ENCODE measurements at regions not wholly inside any gene's neighbourhood (a gene's known extent, or its start where the extent isn't known, plus 50 kb on each side); places are given as distances from the start of the nearest gene placed in this dataset.

DNA sequence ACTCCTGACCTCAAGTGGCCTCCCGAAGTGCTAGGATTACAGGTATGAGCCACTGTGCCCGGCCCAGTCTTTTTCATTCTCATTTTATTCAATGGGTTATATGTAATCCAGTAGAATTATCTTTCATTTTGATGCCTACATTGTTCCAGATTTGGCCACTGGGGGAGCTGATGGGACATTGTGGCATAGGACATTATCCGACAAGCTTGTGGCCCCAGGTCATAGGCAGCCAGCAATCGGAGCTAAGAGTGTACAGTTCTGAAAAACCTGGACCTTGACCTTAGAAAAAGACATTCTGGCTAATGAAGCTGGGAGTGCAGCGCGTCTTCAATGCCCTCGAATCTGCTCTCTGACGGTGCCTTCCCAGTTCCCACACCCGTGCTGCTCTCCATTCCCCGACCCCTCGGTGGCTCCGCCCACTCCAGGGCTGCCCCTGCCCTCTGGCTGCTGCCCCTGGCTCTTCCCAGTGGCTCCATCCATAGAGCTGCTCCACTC lies 108.7 kb downstream of the TEX29 start:
- Histone ChIP-seq H3K9ac (ENCODE audit: low read length) (no peak overlapping the region), H3K4me3 (ENCODE audit: low read length) (no peak overlapping the region), H2AFZ (ENCODE audit: low read depth, low read length) (no peak overlapping the region), H3K9me3 (ENCODE audit: low read length) (no peaks in the 10 kb centered on the region), H3K27ac (ENCODE audit: low read length) (no peak overlapping the region), H4K20me1 (ENCODE audit: insufficient read depth) (no peaks in the 10 kb centered on the region), H3F3A (ENCODE audit: insufficient read depth, low read length, poor library complexity, severe bottlenecking) (no peaks in the 10 kb centered on the region), H3K27me3 (ENCODE audit: insufficient read depth, low read depth, low read length) (no peaks in the 10 kb centered on the region), H3K36me3 (ENCODE audit: insufficient read depth, low read length) (no peaks in the 10 kb centered on the region), H3K9me2 (ENCODE audit: insufficient read depth, low read length) (no peaks in the 10 kb centered on the region), H3K79me2 (replicated peaks; ENCODE audit: insufficient read depth, low read length) (no peaks in the 10 kb centered on the region), H3K4me2 (ENCODE audit: low read length) (no peak overlapping the region)
- TF ChIP-seq, protein P1, sequence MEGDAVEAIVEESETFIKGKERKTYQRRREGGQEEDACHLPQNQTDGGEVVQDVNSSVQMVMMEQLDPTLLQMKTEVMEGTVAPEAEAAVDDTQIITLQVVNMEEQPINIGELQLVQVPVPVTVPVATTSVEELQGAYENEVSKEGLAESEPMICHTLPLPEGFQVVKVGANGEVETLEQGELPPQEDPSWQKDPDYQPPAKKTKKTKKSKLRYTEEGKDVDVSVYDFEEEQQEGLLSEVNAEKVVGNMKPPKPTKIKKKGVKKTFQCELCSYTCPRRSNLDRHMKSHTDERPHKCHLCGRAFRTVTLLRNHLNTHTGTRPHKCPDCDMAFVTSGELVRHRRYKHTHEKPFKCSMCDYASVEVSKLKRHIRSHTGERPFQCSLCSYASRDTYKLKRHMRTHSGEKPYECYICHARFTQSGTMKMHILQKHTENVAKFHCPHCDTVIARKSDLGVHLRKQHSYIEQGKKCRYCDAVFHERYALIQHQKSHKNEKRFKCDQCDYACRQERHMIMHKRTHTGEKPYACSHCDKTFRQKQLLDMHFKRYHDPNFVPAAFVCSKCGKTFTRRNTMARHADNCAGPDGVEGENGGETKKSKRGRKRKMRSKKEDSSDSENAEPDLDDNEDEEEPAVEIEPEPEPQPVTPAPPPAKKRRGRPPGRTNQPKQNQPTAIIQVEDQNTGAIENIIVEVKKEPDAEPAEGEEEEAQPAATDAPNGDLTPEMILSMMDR (IDR thresholded peaks at IDR 0.05; ENCODE audit: poor library complexity, severe bottlenecking) = peak; percentile 51
- no peak for TF ChIP-seq EP300 (conservative IDR thresholded peaks at IDR 0.05; ENCODE audit: poor library complexity, severe bottlenecking)

DNA sequence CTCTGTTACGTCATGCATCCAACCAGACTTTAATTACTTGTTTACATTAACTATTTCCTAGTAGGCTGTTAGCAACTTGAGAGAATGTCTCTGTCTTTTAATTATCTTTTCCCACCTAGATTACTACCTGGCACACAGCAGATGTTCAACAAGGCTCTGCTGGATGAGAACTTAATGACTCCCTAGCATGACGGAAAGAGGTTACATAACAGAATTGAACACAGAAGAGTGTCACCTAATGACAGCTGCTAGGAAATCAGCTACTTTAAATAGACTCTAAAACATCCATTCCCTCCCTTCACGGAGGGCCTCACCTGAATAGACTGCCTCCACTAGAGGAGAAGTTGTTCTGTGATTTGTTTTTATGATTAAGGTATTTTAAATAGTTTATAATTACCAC lies 110.8 kb downstream of the TEX29 start:
- no peaks in the 10 kb centered on the region for H3K79me2 ChIP-seq (replicated peaks; ENCODE audit: insufficient read depth, low read length)
- no peaks in the 10 kb centered on the region for H3K36me3 ChIP-seq (ENCODE audit: insufficient read depth, low read length)
- no peak overlapping the region for H3K4me2 ChIP-seq (ENCODE audit: low read length)
- no peak overlapping the region for H3K9ac ChIP-seq (ENCODE audit: low read length)
- TF ChIP-seq EP300 (conservative IDR thresholded peaks at IDR 0.05; ENCODE audit: poor library complexity, severe bottlenecking) = peak; percentile 43
- TF ChIP-seq EZH2 (IDR thresholded peaks at IDR 0.05; ENCODE audit: borderline replicate concordance, insufficient read depth, low read length, poor library complexity, severe bottlenecking) = no peak
- TF ChIP-seq POLR2AphosphoS5 (IDR thresholded peaks at IDR 0.05) = no peak
- H3K27me3 ChIP-seq (ENCODE audit: insufficient read depth, low read depth, low read length) = no peaks in the 10 kb centered on the region
- H3K9me2 ChIP-seq (ENCODE audit: insufficient read depth, low read length) = no peaks in the 10 kb centered on the region
- no peak overlapping the region for H3K4me3 ChIP-seq (ENCODE audit: low read length)
- H2AFZ ChIP-seq (ENCODE audit: low read depth, low read length) = no peak overlapping the region
- H3F3A ChIP-seq (ENCODE audit: insufficient read depth, low read length, poor library complexity, severe bottlenecking) = no peaks in the 10 kb centered on the region
- H3K9me3 ChIP-seq (ENCODE audit: low read length) = no peaks in the 10 kb centered on the region
- H3K27ac ChIP-seq (ENCODE audit: low read length) = no peak overlapping the region
- H4K20me1 ChIP-seq (ENCODE audit: insufficient read depth) = no peaks in the 10 kb centered on the region

DNA sequence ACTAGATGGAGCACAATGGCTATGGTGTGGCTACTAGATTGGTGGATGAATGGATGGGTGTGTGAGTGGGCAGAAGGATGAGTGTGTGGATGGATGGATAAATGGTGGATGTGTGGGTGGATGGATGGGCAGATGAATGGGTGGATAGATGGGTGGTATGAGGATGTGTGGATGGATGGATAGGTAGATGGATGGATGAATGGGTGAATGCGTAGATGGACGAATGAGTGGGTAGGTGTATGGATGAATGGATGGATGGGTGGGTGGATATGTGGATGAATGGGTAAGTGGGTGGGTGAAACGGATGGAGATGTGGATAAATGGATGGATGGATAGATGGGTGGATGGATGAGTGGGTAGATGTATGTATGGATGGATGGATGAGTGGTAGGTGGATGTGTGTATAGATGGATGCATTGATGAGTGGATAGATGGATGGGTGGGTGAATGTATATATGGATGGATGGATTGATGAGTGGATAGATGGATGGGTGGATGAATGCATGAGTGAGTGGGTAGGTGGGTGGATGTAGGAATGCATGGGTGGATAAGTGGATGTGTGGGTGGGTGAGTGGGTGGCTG lies 114.2 kb downstream of the TEX29 start:
- no peak overlapping the region for H3K4me3 ChIP-seq (ENCODE audit: low read length)
- no peaks in the 10 kb centered on the region for H3K9me2 ChIP-seq (ENCODE audit: insufficient read depth, low read length)

More for the DNA sequence above, 114.2 kb downstream of the TEX29 start:
- TF ChIP-seq SMC3 (conservative IDR thresholded peaks at IDR 0.05; ENCODE audit: poor library complexity) (no peak), POLR2AphosphoS5 (IDR thresholded peaks at IDR 0.05) (no peak), EP300 (conservative IDR thresholded peaks at IDR 0.05; ENCODE audit: poor library complexity, severe bottlenecking) (no peak), EZH2 (IDR thresholded peaks at IDR 0.05; ENCODE audit: borderline replicate concordance, insufficient read depth, low read length, poor library complexity, severe bottlenecking) (no peak), MXI1 (conservative IDR thresholded peaks at IDR 0.05; ENCODE audit: poor library complexity, severe bottlenecking) (no peak), TAF1 (IDR thresholded peaks at IDR 0.05; ENCODE audit: low read depth) (no peak), RAD21 (conservative IDR thresholded peaks at IDR 0.05) (no peak)
- TF ChIP-seq, protein P1 (IDR thresholded peaks at IDR 0.05; ENCODE audit: poor library complexity, severe bottlenecking) = no peak
- TF ChIP-seq, protein P2, sequence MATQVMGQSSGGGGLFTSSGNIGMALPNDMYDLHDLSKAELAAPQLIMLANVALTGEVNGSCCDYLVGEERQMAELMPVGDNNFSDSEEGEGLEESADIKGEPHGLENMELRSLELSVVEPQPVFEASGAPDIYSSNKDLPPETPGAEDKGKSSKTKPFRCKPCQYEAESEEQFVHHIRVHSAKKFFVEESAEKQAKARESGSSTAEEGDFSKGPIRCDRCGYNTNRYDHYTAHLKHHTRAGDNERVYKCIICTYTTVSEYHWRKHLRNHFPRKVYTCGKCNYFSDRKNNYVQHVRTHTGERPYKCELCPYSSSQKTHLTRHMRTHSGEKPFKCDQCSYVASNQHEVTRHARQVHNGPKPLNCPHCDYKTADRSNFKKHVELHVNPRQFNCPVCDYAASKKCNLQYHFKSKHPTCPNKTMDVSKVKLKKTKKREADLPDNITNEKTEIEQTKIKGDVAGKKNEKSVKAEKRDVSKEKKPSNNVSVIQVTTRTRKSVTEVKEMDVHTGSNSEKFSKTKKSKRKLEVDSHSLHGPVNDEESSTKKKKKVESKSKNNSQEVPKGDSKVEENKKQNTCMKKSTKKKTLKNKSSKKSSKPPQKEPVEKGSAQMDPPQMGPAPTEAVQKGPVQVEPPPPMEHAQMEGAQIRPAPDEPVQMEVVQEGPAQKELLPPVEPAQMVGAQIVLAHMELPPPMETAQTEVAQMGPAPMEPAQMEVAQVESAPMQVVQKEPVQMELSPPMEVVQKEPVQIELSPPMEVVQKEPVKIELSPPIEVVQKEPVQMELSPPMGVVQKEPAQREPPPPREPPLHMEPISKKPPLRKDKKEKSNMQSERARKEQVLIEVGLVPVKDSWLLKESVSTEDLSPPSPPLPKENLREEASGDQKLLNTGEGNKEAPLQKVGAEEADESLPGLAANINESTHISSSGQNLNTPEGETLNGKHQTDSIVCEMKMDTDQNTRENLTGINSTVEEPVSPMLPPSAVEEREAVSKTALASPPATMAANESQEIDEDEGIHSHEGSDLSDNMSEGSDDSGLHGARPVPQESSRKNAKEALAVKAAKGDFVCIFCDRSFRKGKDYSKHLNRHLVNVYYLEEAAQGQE (IDR thresholded peaks at IDR 0.05; ENCODE audit: borderline replicate concordance) = no peak
- Histone ChIP-seq H3K27ac (ENCODE audit: low read length) (no peak overlapping the region), H3K36me3 (ENCODE audit: insufficient read depth, low read length) (no peaks in the 10 kb centered on the region), H3K9ac (ENCODE audit: low read length) (no peak overlapping the region), H3K79me2 (replicated peaks; ENCODE audit: insufficient read depth, low read length) (no peaks in the 10 kb centered on the region), H4K20me1 (ENCODE audit: insufficient read depth) (no peaks in the 10 kb centered on the region), H2AFZ (ENCODE audit: low read depth, low read length) (no peak overlapping the region), H3F3A (ENCODE audit: insufficient read depth, low read length, poor library complexity, severe bottlenecking) (no peaks in the 10 kb centered on the region), H3K4me2 (ENCODE audit: low read length) (no peak overlapping the region), H3K27me3 (ENCODE audit: insufficient read depth, low read depth, low read length) (no peaks in the 10 kb centered on the region), H3K9me3 (ENCODE audit: low read length) (no peaks in the 10 kb centered on the region)
